ENCODE measurements at regions not wholly inside any gene's neighbourhood (a gene's known extent, or its start where the extent isn't known, plus 50 kb on each side); places are given as distances from the start of the nearest gene placed in this dataset.
"Not testable (repeated sequence)": the region's sequence is repeated elsewhere in the genome, so short reads cannot be mapped to it uniquely, and the experiment has no call there.

DNA sequence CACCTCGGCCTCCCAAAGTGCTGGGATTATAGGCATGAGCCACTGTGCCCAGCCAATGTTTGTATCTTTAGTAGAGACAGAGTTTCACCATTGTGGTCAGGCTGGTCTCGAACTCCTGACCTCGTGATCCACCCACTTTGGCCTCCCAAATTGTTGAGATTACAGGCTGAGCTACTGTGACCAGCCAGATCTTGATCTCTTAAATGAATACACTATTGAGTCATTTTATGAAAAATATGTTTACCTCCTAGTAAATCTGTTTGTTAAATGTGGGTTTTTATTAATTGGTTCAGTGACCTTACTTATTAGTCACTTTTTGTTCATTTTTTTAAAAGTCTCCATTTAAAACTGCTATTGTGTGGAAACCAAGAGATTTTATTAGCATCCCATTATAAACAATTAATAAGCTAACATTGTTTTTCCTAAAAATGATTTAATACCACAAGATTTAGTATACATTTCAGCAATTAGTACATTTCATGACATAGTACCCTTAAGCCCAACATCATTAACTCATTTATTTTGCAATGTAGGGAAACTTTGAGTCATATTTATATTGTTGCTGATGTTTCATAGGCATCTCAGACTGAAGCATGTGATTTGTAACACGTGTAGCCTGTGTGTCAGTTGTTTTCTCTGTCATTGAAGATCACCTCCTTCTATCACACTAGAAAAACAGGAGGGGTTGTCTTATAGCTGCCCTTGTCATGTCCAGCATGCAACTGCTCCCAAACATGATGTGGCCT is 261.2 kb downstream of the TAF11L14 start:
- DNase-seq = no peak

- DNase-seq = no peak
Measured at GRCh38 chr5:17896605-17897004, 262.3 kb downstream of the TAF11L14 start.

GRCh38 chr5:17897776-17898175 is 263.5 kb downstream of the TAF11L14 start:
- DNase-seq = no peak

DNA sequence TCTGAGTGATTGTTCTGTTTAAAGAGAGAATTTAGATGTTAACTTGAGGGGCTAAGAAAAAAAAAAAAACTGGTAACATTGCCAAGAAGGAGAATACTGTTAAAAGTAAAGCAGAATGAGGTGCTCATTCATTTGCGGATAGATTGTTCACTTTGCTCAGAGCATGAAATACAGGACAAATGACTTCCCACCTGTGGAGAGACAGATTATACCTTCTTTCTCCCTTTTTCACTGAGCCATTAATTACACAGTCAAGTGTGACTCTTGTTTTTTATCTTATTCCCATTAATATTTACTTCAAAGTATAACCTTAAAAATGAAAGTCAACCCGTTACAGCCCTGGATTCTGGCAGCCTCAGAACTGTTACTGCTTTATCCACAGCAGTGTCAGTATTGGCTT is 264.5 kb downstream of the TAF11L14 start:
- DNase-seq = no peak

GRCh38 chr5:17907094-17907493 is 272.8 kb downstream of the TAF11L14 start:
- no peak for DNase-seq

- DNase-seq = no peak
Measured at GRCh38 chr5:17910318-17910717, 276.1 kb downstream of the TAF11L14 start.

DNA sequence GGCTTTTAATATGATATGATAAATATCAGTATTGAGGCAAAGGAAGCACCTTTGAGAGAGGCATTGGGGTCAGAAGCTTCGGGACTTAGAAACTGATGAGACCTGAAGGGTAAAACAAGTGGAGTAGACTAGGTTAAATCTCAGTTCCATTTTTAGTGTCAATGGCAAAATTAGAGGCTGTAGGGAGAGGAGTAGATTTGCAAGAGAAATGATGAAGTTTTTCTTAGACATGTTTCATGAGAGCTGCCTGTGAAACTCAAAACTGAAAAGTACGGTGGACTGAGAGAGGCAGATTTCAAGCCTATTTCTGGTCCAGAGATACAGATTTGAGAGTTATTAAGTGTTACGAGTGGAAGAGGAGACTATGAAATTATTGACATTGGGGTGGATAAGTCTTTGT is 278.5 kb downstream of the TAF11L14 start:
- DNase-seq = no peak

DNA sequence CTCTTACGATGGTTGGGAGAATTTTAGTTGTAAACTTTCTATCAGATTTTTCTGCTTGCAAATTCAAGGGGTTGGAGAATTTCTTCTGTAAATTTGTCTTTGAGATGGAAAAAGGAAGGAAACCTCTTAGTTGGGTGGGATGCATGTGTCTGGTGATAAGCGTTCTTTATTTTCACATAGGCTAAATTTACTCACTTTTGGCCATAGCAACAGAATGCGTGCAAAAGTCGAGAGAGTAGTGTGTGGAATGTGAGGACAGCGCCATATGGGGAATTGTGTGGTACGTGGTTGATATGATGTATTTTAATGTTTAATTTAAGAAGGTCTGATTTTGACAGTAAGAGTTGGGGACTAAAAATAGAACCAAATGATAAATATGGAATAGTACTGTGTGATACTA is 282.2 kb downstream of the TAF11L14 start:
- DNase-seq = no peak

DNA sequence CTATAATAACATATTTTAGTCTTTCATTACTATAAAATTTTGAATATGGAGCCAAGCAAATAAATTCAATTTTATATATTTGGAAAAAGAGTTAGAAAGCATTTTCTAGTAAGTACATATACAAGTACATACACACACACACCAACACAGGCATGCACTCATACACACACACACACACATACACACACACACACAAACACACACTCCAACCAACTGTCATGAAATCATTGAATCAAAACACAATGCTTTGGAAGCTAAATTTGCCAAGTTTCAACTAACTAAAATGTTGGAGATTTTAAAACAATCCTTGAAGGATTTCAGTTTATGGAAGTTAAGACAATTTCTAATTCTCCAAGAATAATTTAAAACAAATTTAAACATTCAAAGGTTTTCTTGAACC is 283.2 kb downstream of the TAF11L14 start:
- no peak for DNase-seq

- DNase-seq = no peak
Measured at GRCh38 chr5:17918373-17919104, 284.3 kb downstream of the TAF11L14 start.

- DNase-seq = no peak
Measured at GRCh38 chr5:17925276-17925675, 291.0 kb downstream of the TAF11L14 start.

- no peak for DNase-seq
Measured at GRCh38 chr5:17928581-17928981, 294.3 kb downstream of the TAF11L14 start.

GRCh38 chr5:17929171-17929570 is 294.9 kb downstream of the TAF11L14 start:
- DNase-seq = no peak

- no peak for DNase-seq
Measured at GRCh38 chr5:17930346-17930745, 296.1 kb downstream of the TAF11L14 start.

DNA sequence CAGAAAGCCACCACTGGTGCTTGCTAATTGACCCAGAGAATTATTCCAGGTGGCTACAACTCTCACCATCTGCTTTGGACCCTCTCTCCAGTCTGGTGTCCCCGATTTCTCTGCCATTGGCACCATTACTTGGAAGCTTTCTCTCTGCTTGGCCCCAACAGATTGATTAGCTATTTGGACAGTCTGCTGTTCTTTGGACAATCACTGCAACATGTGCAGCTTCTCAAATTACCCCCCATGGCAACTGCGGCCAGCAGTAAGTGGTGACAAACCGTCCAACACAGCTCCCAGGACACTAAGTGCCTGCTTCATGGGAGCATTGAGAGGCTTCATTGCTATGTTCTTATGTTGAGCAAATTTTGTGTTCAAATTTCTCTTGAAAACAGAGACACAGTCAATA is 309.8 kb downstream of the TAF11L14 start:
- DNase-seq = no peak

DNA sequence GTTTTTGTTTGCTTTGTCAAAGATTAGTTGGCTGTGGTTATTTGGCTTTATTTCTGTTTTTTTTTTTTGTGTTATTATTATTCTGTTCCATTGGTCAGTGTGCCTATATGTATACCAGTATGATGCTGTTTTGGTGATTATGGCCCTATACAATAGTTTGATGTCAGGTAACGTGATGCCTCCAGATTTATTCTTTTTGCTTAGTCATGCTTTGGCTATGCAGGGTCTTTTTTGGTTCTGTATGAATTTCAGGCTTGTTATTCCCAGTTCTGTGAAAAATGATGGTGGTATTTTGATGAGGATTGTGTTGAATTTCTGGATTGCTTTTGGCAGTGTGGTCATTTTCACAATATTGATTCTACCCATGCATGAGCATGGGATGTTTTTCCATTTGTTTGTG is 312.8 kb downstream of the TAF11L14 start:
- no peak for DNase-seq

GRCh38 chr5:17951392-17952169 is 317.3 kb downstream of the TAF11L14 start:
- no peak for DNase-seq

DNA sequence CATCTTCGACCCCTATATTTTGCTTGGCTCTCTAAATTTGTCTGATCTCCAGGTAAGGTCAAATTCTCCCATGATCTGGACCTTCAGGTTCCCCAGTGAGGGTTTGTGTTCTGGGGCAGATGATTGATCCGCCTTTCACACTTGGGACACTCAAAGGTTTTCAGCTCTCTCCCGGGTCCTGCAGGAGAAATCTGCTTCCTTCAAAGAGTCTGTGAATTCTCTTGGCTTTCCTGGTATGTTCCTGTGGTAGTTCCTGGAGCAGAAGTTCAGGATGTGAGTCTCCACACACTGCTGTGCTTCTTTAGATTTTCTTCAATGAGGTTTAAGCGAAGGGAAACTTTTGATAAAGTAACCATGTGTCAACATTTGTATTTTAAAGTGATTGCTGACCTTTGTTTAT is 318.0 kb downstream of the TAF11L14 start:
- DNase-seq = no peak

DNA sequence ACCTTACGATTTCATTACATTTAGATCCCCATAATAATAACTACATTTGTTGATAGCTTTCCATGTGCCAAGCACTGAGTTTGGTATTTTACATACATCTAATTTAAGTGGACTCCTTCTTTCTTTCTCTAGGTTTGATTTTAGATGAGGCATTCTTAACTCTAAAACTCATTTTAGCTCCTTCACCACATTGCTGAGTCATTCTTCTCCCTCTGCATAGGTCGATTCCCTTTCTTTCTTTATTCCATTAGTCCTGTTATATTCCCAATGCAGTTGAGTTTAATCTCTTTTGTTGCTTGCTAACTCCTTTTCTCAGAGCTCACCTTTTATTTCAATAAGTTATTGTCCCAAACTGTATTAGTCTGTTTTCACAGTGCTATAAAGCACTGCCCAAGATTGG is 329.8 kb downstream of the TAF11L14 start:
- DNase-seq = no peak

DNA sequence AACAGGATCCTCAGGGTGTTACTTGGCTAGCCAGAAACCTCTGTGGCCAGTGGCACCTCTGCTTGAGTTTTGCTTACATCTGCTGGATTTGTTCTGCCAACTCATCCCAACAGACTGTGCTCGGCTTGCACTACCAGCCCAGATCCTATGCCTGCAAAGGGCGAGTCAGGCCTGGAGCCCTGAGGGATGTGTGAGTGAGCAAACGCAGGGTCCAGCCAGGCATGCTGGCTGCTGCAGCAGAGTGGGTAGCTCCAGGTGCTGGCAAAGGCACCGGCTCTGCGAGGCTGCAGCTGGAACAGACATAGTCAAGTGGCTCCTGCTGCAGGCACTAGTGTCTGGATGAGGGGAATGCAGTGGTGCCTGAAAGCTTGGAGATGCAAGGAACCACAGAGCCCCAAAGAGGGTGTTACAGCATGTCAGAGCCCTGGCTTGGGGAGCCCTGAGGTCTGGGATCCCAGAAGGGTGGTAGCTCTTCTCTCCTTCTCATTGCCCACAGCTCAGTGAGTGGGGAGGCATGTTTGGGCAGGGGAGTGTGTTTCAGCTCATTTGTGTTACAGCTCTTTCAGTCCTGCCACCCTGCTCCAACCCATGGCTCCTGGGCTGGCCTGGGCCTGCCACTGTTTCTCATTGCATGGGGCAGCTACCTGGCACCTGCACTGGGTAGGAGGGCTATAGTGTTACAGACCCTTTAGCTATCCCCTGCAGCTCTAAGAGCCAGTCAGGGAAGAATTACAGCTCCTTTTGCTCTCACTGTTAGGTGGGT is 332.6 kb downstream of the TAF11L14 start:
- DNase-seq = no peak

DNA sequence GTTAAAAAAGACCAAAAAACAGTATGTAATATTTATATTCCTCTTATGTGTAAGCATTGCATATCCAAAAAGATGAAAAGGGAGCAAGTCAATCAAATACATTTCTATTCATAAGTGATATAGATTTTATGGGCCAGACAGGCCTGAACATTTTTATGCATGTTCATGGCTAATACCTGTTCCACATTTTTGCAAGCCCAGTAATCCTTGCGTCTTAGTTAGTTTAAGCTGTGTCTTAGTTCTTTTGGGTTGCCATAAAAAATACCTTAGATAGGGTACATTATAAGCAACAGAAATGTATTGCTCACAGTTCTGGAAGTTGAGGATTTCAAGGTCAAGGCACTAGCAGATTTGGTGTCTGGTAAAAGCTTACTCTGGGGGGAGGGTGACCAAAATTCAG is 342.1 kb downstream of the TAF11L14 start:
- no peak for DNase-seq

GRCh38 chr5:17978954-17979353 is 344.7 kb downstream of the TAF11L14 start:
- DNase-seq = no peak

- not testable (repeated sequence) for DNase-seq
Measured at GRCh38 chr5:17982626-17983025, 348.4 kb downstream of the TAF11L14 start.
